HCT116 (cell line): ENCODE measurements at regions not wholly inside any gene's neighbourhood (a gene's known extent, or its start where the extent isn't known, plus 50 kb on each side); places are given as distances from the start of the nearest gene placed in this dataset.

Source experiments
- ATAC-seq: fragments of 200-7000 bp; cut with Tn5 transposase; 2 replicates; pipeline ENCODE4 v1.9.1; 2020; ENCODE audit warnings: mild to moderate bottlenecking, moderate library complexity
- BruUV-seq: library from RNA; stranded (reverse); fragments of 400-500 nt; replicated peaks from 2 replicates; lab custom pipeline; 2021; lab: Mats Ljungman, UMichigan
- CTCF ChIA-PET: fragments of 300-600 bp; sonication (Branson Sonifier 250); formaldehyde crosslinking; loops from one replicate; lab custom pipeline; 2021; ENCODE audit warnings: antibody characterized with exemption; lab: Charles Lee
- POLR2A ChIA-PET: fragments of 300-600, 350-600 bp; sonication (Branson Sonifier 250); formaldehyde crosslinking; loops from one replicate; lab custom pipeline; 2021; ENCODE audit warnings: antibody characterized with exemption; lab: Charles Lee
- RAD21 ChIA-PET, 2 experiments: fragments of 300-600 bp; sonication (Branson Sonifier 250); formaldehyde crosslinking; loops; one replicate each; lab custom pipeline; 2023; ENCODE audit warnings: low total read pairs in 2 of 2; ENCODE audit not compliant: uncharacterized antibody in 2 of 2, unreplicated experiment in 2 of 2, low non-redundant PET in 1 of 2; lab: Charles Lee
- DNase-seq: peaks from one replicate; pipeline ENCODE4 v3.0.0-alpha.2; 2010; ENCODE audit warnings: low read depth, low spot score
- H2AFZ ChIP-seq: fragments of 200-600 bp; shearing (Covaris generic), sonication (generic); 2 replicates; pipeline ENCODE4 v1.6.1; 2017; ENCODE audit warnings: low read depth, mixed run types, mixed read lengths, antibody characterized with exemption, low read length; ENCODE audit not compliant: poor library complexity, severe bottlenecking
- H3K27ac ChIP-seq: 2 replicates; pipeline ENCODE4 v1.5.1; 2012; ENCODE audit warnings: low read depth, low read length
- H3K27me3 ChIP-seq: fragments of 200-600 bp; sonication (generic); 2 replicates; pipeline ENCODE4 v1.6.1; 2016; ENCODE audit warnings: mixed run types, low read length, mixed read lengths; ENCODE audit not compliant: insufficient read depth
- H3K36me3 ChIP-seq, 2 experiments: fragments of 200-500 bp in 1 of 2; fragments of 200-600 bp in 1 of 2; sonication (Bioruptor generic) in 1 of 2; sonication (generic) in 1 of 2; 2 replicates each; pipeline versions ENCODE4 v1.5.1 to v1.6.1; 2014 to 2016; ENCODE audit warnings: low read length in 2 of 2, inconsistent platforms in 1 of 2, mixed read lengths in 1 of 2, mixed run types in 1 of 2; ENCODE audit not compliant: insufficient read depth in 2 of 2, control insufficient read depth in 1 of 2
- H3K4me1 ChIP-seq, 2 experiments: fragments of 200-600 bp in 1 of 2; sonication (generic) in 1 of 2; 2 replicates each; pipeline versions ENCODE4 v1.5.1 to v1.6.1; 2012 to 2017; ENCODE audit warnings: low read length in 2 of 2, inconsistent platforms in 1 of 2, mild to moderate bottlenecking in 1 of 2, mixed read lengths in 1 of 2, mixed run types in 1 of 2, moderate library complexity in 1 of 2; ENCODE audit not compliant: insufficient read depth in 2 of 2, control insufficient read depth in 1 of 2
- H3K4me2 ChIP-seq: fragments of 200-600 bp; sonication (generic); 2 replicates; pipeline ENCODE4 v1.6.1; 2017; ENCODE audit warnings: mixed run types, low read length, mixed read lengths
- H3K4me3 ChIP-seq, 2 experiments: fragments of 200-600 bp in 1 of 2; sonication (generic) in 1 of 2; replicated peaks in 1 of 2; 2 replicates each; pipeline ENCODE4 v1.5.1; 2011 to 2016; ENCODE audit warnings: low read length in 2 of 2, control low read depth in 1 of 2, low read depth in 1 of 2, mild to moderate bottlenecking in 1 of 2, mixed read lengths in 1 of 2, mixed run types in 1 of 2
- H3K79me2 ChIP-seq: fragments of 200-600 bp; sonication (generic); 2 replicates; pipeline ENCODE4 v1.6.1; 2017; ENCODE audit warnings: mild to moderate bottlenecking, mixed run types, low read length, moderate library complexity, mixed read lengths; ENCODE audit not compliant: insufficient read depth
- H3K9ac ChIP-seq: fragments of 200-600 bp; sonication (generic); 2 replicates; pipeline ENCODE4 v1.6.1; 2016; ENCODE audit warnings: low read length, mixed read lengths
- H3K9me2 ChIP-seq: fragments of 200-600 bp; sonication (generic), shearing (Covaris generic); 2 replicates; pipeline ENCODE4 v1.6.1; 2017; ENCODE audit warnings: mixed run types, mild to moderate bottlenecking, moderate library complexity; ENCODE audit not compliant: insufficient read depth
- H3K9me3 ChIP-seq, 2 experiments: fragments of 200-500 bp in 1 of 2; fragments of 200-600 bp in 1 of 2; sonication (Bioruptor generic) in 1 of 2; sonication (generic) in 1 of 2; 2 replicates each; pipeline ENCODE4 v1.6.1; 2014 to 2017; ENCODE audit warnings: low read length in 2 of 2, mixed read lengths in 2 of 2, inconsistent platforms in 1 of 2, low read depth in 1 of 2, mild to moderate bottlenecking in 1 of 2, mixed run types in 1 of 2, moderate library complexity in 1 of 2; ENCODE audit not compliant: control insufficient read depth in 1 of 2, insufficient read depth in 1 of 2
- H4K20me1 ChIP-seq: fragments of 200-600 bp; sonication (generic), shearing (Covaris generic); 2 replicates; pipeline ENCODE4 v1.6.1; 2017; ENCODE audit warnings: mixed run types, mild to moderate bottlenecking, moderate library complexity; ENCODE audit not compliant: insufficient read depth
- EZH2 ChIP-seq: fragments of 200-600 bp; sonication (generic); IDR thresholded peaks from 2 replicates; pipeline ENCODE4 v1.6.1; 2017; ENCODE audit warnings: antibody characterized with exemption, mixed run types
- RAD21 ChIP-seq: IDR thresholded peaks from 2 replicates; pipeline ENCODE4 v1.6.1; 2012; ENCODE audit warnings: low read depth, mild to moderate bottlenecking
- REST ChIP-seq: IDR thresholded peaks from 2 replicates; pipeline ENCODE4 v1.6.1; 2012; ENCODE audit warnings: low read depth
- SP1 ChIP-seq: IDR thresholded peaks from 2 replicates; pipeline ENCODE4 v1.6.1; 2012; ENCODE audit warnings: low read depth
- ZBTB33 ChIP-seq: IDR thresholded peaks from 2 replicates; pipeline ENCODE4 v1.6.1; 2011; ENCODE audit warnings: mild to moderate bottlenecking, low read length, moderate library complexity; ENCODE audit not compliant: insufficient replicate concordance; ENCODE audit errors: extremely low read depth
- intact Hi-C: fragments of 100-400 bp; cut with micrococcal nuclease; formaldehyde crosslinking; loops from 2 replicates; pipeline ENCODE4 v1.10.0; 2022

- ChIA-PET CTCF (no interaction called here), POLR2A (no interaction called here), RAD21 (no interaction called here)
- Histone ChIP-seq H3K9me2 (no peaks in the 10 kb centered on the region), H3K4me2 (no peak overlapping the region), H3K79me2 (no peaks in the 10 kb centered on the region), H3K4me1 (no peaks in the 10 kb centered on the region), H3K27ac (no peak overlapping the region), H3K36me3 (no peaks in the 10 kb centered on the region), H3K9ac (no peak overlapping the region), H3K4me3 (no peak overlapping the region), H3K9me3 (no peaks in the 10 kb centered on the region), H4K20me1 (no peaks in the 10 kb centered on the region)
- intact Hi-C loops: no loop called here
- BruUV-seq: no TSS peak
- ATAC-seq: no peak
- TF ChIP-seq EZH2 (no peak), ZBTB33 (no peak), SP1 (no peak), RAD21 (no peak), REST (no peak)
- TF ChIP-seq, all 23 proteins: peak for 0
- H2AFZ ChIP-seq: no peak overlapping the region
- no peak for DNase-seq
- no peaks in the 10 kb centered on the region for H3K27me3 ChIP-seq
Observed at GRCh38 chr4:111736516-111736915, 408.7 kb upstream of the FAM241A start.
